ENCODE measurements at regions not wholly inside any gene's neighbourhood (a gene's known extent, or its start where the extent isn't known, plus 50 kb on each side); places are given as distances from the start of the nearest gene placed in this dataset.

DNA sequence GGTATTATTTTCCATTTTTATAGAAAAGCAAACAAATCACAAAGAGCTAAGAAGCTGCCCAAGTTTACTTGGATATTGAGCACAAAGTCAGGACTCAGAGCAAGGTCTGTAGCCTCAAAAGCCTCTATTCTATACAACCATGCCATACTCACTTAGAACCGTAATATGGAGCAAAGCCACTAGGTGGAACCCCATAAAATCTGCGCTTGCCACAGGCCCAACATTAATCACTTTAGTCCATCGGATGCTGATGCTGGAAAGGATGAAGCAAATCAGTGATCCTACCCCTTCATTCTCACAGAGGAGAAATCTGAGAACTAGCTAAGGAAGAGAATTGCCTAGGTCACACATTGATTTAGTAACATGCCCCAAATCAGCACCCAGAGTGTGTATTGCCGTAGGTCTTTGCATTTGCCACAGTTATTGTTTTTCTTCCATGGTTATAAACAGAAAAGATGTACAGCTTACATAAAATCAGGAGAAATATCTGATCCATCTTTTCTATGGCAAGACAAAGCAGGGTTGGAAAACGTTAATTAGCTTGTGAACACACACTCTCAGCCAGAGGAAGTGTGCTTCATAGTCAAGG, 56.7 kb upstream of the RAB38 start:
- peak in 1 of 2 donors; percentile 74 for ATAC-seq

DNA sequence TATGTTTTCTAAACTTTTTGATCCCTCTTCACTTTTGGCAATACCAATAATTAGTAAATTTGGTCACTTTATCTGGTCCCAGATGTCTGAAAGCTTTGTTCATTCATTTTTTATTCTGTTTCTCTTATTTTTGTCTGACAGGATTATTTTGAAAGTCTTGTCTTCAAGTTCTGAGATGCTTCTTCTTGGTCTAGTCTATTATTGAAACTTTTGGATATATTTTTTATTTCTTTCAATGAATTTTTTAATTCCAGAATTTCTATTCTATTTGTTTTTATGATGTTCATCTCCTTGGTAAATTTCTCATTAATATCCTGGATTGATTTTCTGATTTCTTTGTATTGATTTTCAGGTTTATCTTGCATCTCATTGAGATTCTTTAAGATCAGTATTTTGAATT, 54.1 kb upstream of the RAB38 start:
- H3K9me3 Mint-ChIP-seq, result peaks cover 38 to 39% of the 10 kb centered on the region in 2 donors
- no peak for ATAC-seq
- H3K27ac Mint-ChIP-seq, result no peak overlapping the region
- no peak for DNase-seq (ENCODE audit: low spot score in 2 of 2)
- H3K36me3 Mint-ChIP-seq, result peaks cover 20 to 40% of the 10 kb centered on the region in 2 donors

More for the DNA sequence above, 56.7 kb upstream of the RAB38 start:
- H3K9me3 Mint-ChIP-seq, result peaks cover 23 to 25% of the 10 kb centered on the region in 2 donors
- peaks cover 16 to 27% of the 10 kb centered on the region in 2 donors for H3K36me3 Mint-ChIP-seq
- no peak overlapping the region for H3K27ac Mint-ChIP-seq
- DNase-seq (ENCODE audit: low spot score in 2 of 2), result peak in 1 of 2 donors; percentile 31
